ENCODE measurements at regions not wholly inside any gene's neighbourhood (a gene's known extent, or its start where the extent isn't known, plus 50 kb on each side); places are given as distances from the start of the nearest gene placed in this dataset.

GRCh38 chr2:143974262-143974661, 545.7 kb downstream of the ZEB2 start:
- no peak overlapping the region for H3K27ac ChIP-seq (ENCODE audit: low read depth in 1 of 2, low read length in 2 of 2)
- no peak overlapping the region for H3K9ac ChIP-seq (ENCODE audit: low read depth in 1 of 2, low read length in 2 of 2)
- no peaks in the 10 kb centered on the region for H3K4me1 ChIP-seq (ENCODE audit: control insufficient read depth in 4 of 4, insufficient read depth in 4 of 4, low read length in 3 of 4)
- no peak for TF ChIP-seq FOXA1 (IDR thresholded peaks at IDR 0.05)
- no peak for TF ChIP-seq TAF1 (conservative IDR thresholded peaks at IDR 0.05)
- no peak for TF ChIP-seq FOXA2 (IDR thresholded peaks at IDR 0.05)
- no peak for TF ChIP-seq ATF3 (IDR thresholded peaks at IDR 0.05)
- TF ChIP-seq SP1 (IDR thresholded peaks at IDR 0.05), result no peak
- no peak for TF ChIP-seq RXRA (IDR thresholded peaks at IDR 0.05)
- TF ChIP-seq YY1 (IDR thresholded peaks at IDR 0.05), result no peak
- no peak for TF ChIP-seq CTCF (IDR thresholded peaks at IDR 0.05; ENCODE audit: low read depth, low read length, missing input control)
- TF ChIP-seq NR2F2 (IDR thresholded peaks at IDR 0.05), result no peak
- no peak for TF ChIP-seq EGR1 (IDR thresholded peaks at IDR 0.05; ENCODE audit: low read depth in 2 of 2)
- no peak for TF ChIP-seq RAD21 (IDR thresholded peaks at IDR 0.05)
- no peak for TF ChIP-seq GABPA (IDR thresholded peaks at IDR 0.05 in 1 of 2, conservative IDR thresholded peaks at IDR 0.05 in 1 of 2)
- no peak for TF ChIP-seq MAX (IDR thresholded peaks at IDR 0.05)
- no peak for TF ChIP-seq HNF4G (IDR thresholded peaks at IDR 0.05)
- no peak for TF ChIP-seq REST (IDR thresholded peaks at IDR 0.05)
- no peak for TF ChIP-seq JUND (IDR thresholded peaks at IDR 0.05)
- TF ChIP-seq HNF4A (conservative IDR thresholded peaks at IDR 0.05), result no peak
- TF ChIP-seq ZBTB33 (IDR thresholded peaks at IDR 0.05), result no peak
- 97% methylated on average over 1 of the region's 1 CpG for WGBS
- H3K27me3 ChIP-seq (ENCODE audit: control insufficient read depth in 4 of 4, insufficient read depth in 4 of 4, low read length in 3 of 4), result no peaks in the 10 kb centered on the region
- no peak overlapping the region for H3K4me3 ChIP-seq (ENCODE audit: low read depth in 1 of 3, low read length in 3 of 3)
- H3K36me3 ChIP-seq (ENCODE audit: control insufficient read depth in 4 of 4, insufficient read depth in 3 of 4, low read depth in 1 of 4, low read length in 3 of 4), result no peaks in the 10 kb centered on the region
- H3K9me3 ChIP-seq (ENCODE audit: control insufficient read depth in 4 of 4, low read length in 3 of 4), result no peaks in the 10 kb centered on the region
- no peak for DNase-seq (ENCODE audit: low spot score)
